DMS53 (cell line): ENCODE measurements at regions not wholly inside any gene's neighbourhood (a gene's known extent, or its start where the extent isn't known, plus 50 kb on each side); places are given as distances from the start of the nearest gene placed in this dataset.

Experiments
- DNase-seq: peaks from one replicate; lab custom pipeline; 2025; lab: John Stamatoyannopoulos, UW

DNA sequence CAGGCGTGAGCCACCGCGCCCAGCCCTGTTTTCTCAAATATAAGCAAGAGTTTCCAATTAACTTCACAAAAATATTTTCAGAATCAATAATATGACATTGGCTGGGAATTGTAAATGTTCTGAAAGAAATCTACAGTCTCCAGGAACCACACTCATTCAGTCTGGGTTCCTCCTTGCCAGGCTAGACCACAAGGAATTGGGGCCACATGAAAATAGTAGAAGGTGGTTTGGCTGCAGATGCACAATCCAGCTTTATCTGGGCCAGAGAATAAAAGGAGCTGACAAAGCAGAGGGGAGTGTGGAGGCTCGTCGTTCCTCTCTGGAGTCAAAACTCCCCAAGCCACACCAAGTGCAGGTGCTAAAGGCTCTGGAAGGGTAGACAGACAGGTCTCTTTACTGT, 92.0 kb upstream of the OSMR start:
- DNase-seq = no peak

DNA sequence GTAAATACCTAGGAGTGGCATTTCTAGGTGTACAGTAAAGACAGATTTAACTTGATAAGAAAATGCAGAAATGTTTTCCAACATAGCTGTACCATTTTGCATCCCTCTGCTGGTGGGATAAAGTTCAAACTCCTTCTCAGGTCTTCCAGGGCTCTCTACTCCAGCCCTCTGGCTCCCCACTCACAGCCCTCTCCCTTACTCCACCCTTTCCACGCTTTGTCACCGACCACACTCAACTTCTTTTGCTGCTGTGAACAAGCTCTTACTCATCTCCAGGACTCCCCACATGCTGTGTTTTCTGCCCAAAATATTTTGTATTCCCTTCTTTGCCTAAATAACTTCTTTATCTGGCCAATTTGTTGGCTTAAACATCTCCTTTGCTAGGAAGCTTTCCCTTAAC, 90.6 kb upstream of the OSMR start:
- no peak for DNase-seq

DNA sequence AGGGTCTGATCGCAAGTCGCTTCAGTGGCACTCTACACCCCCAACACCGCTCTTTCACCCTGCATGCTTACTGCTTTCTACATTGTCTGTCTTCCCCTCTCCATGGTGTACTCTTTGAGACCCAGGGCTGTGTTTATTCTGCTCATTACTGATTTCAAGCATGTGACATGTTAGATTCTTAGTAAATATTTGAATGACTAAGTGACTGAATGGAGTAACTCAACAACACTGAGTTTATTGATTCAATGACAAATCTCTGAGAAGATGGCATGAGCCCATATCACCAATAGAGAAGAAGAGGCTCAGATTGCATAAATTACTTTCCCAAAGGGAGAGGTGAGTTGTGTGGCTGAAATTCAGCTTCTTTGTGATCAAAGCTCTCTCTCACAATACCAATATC, 89.7 kb upstream of the OSMR start:
- peak; percentile 45 for DNase-seq

DNA sequence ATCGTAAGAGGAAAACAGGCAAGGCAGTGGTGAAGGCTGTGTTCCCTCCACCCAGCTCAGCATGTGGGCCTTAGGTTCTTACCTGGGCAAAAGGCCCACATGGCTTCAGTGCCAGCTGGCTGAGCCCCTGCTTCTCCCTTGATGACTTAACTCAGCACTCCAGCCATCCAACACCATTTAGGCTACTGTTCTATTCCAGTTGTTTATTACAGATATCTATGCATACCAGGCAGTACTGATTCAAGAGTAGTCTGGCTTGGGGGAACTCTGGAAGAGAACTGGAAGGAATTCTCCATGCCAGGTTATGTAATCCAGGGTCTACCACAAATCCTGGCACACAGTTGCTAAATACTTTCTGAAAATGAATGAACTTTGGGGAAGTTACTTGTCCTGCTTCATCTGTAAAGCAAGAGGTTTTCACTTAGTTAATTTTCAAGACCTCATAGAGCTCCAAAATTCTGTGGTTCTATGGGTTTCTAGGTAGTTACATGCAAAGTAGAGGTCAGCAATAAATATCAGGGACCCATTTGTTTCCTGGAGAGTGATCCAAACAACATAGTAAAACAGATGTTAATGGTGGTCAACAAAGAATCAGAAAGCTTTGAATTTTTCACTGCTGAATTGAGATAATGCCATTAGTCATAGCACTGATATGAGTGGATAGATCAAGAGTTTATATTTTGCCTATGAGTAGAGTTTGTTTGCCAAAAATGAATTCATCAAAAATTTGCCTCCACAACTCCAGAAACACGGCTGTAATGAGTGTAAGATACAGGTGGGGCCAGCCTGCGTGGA, 88.2 kb upstream of the OSMR start:
- no peak for DNase-seq

DNA sequence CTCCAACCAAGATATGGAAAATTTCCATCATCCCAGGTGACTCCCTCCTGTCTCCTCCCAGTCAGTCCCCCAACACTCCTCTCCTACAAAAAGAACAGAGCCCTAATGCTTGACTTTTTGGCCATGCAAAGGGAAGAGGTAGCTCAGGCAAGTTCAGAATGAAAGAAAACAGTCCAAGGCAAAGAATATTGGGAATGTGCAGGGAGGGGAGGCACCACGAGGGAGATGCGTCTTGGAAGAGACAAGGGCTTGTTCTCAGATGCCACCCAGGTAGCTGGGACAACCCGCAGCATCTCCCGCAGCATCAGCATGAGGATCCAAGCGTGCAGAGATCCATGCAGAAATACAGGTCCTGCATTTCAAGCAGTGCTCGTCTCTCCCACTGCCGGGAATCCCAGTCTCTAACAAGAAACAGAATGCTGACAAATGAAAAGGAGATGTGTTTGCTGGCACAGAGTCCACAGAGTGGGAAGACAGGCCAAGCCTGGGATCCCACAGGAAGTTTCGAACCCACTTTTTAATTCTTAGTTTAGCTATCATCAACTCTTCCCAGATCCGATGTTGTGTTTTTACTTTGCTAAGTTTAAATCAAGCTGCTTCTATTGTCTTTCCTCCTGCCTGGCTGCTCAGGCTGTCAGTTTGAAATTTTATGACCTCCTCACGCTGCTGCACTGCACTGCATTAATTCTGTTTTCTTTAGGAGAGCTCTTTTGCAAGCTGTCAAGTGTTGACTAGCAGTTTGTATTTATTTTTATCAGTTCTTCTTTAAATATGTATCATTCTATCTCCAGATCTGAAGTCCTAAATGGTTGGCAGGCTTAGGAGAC, 86.8 kb upstream of the OSMR start:
- no peak for DNase-seq

DNA sequence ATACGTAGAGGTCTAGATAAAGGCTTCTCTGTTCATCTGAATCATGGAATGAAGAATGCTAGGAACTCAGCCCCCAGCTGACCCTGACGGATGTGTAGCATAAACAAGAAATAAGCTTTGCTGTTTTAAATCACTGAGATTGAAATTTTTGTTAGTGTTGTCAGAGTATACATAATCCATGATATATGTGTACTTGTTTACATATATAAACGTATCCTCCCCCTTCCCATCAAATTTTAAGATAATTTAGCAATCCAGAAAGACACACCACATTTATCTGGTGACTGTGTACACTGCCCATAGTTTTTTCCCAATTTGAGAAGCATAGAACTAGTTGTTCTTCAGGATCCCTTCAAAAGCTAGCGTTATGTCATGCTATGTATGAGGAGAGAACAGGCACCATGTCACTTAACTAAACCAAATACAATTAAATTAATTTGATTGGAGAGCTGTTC, 80.8 kb upstream of the OSMR start:
- no peak for DNase-seq

DNA sequence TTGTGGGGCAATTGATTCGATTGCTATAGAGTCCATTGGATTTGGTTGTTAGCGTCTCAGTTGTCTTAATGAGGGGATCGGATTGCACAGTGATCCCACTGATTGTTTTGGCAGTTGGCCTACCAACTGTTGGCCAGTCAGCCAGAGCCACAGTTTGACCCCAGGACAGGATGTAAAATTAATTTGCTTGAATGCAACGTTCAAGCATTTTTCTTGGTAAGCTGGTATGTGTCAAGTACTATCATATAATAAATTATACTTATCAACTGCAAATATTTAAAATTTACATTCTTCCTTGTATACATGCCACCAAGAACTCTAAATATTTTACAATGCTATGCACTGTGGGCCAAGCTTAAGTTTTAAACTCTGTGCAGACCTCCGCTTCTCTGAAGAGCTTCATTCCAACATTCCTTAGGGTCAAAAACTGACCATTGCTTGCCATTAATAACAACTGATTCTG, 80.4 kb upstream of the OSMR start:
- no peak for DNase-seq

DNA sequence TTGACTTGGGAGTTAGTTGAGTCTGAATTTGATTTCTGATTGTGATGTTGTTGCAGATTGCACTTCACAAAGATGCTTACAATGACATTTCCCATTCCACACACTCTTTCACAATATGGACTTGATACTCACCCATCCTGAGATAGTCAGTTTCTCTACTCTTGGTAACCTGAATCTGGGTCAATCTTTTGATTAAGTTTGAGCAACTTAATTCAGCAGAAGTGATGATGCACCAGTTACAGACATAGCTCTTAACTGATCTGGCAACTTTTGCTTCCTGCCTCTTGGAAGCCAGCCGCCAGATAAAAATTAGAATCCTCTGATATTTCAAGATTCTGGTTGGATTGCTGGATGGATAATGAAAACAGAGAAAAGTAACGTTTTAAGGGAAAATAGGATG, 79.7 kb upstream of the OSMR start:
- no peak for DNase-seq

DNA sequence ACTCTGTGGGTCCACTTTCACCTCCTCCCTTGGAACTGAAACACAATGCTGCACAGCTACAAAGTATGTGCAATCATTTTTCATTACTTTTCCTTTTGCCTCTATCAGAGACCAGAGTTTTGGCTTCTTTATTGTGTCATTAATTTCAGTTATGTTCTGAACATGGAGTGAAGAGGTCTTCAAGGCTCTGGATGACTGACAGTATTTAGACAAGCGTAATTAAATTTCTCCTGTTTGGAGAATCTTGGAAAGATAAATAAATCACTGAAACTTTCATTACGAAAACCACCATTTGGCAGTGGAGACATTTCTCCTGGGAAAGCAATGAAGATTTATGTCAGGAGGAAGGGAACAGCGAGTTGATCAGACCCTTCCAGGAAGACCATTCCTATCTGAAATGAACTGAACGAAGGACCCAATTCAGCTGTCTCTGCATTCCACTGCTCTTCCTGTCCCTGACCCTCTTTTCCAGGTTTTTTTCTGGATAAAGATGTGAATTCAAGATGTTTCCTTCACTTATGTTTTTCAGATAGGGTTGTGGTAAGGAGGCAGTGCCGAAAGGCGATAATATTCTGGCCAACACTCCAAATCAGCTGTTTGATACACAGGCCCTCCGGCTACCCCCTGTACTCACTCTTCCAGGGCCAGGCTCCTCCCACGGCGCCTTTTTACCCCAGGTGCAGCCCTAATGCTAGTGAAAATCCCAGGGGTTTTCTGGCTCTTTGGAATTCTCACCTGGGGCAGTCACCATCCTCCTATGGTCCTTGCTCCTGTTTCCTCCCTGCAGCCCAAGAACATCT, 77.2 kb upstream of the OSMR start:
- no peak for DNase-seq

DNA sequence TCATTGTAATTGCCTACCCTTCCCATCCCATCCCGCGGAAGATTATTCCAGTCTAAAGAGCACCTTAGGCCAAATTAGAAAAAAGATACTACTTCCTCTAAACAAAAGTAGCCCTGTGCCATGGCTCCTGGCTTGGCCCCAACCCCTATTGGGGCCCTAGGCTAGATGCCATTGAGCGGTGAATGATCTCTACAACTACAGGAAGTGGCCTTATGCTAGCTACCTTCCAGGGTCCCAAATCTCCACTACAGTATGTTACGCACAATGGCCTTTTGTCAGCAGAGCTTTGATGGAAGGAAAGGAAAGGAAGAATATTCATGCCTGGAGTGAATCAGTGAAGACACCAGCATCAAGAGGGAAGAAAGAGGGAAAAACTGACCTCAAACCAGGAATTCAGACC, 73.3 kb upstream of the OSMR start:
- no peak for DNase-seq

DNA sequence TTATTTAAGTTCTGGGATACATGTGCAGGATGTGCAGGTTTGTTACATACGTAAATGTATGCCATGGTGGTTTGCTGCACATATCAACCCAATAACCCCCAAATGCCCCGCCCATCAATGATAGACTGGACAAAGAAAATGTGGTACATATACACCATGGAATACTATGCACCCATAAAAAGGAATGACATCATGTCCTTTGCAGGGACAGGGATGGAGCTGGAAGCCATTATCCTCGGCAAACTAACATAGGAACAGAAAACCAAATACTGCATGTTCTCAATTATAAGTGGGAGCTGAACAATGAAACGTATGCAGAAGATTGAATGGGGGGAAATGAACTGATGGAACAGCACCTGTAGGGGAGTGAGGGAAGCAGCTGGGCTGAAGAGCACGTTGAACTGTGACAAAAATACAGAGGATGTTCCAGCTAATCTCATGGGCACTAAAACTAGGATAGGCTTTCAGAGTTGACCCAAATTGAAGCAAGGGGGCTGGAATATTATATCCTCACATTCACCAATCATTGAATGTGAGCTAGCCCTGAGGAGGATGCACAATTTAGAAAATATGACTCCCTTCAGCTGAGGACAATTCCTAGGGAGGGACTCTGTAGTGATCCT, 70.5 kb upstream of the OSMR start:
- no peak for DNase-seq

DNA sequence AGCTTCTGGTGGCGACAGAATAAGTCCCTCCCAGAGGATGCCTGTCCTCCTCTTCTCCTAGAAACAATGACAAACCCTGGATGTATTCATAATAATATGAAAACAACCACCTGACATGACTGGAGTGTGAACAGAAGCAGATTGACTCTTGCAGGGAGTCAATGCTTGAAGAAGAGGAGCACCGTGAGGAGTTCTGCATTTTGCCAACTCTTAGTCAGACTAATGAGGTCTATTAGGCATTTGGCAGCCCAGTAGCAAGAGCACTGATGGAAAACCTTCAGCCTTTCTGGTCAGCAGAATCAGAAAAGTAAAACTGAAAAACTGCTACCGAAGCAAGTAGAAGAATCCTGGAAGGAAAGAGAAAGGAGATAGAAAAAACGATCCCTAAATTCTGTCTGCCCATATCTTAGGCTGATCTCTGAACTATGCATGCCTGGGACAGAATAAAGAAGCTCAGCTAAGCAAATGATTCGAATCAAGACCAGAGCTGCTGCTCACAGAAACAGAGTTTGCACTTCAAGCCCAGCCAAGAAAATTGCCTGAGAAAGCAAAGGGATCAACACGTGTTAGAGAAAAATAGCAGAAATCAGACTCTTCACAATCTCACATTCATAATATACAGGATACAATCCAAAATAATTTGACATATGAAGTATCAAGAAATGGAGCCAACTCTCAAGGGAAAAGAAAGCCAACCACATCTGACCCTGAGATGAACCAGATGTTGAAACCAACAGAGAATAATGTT, 69.5 kb upstream of the OSMR start:
- no peak for DNase-seq

DNA sequence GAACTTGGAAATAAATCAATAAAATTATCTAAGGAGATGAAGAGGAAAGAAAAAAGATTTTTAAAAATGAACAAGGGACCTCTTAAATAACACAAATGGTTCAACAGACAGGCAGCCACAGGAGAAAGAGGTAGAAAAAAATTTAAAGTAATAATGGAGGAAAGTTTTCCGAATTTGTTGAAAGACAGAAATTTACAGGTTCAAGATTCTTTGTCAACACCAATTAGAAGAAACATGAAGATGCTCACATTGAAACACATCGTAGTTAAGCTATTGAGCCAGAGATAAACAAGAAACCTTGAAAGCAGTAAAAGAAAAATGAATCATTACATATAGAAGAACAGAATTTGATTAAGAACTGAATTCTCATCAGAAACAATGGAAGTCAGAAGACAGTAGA, 68.7 kb upstream of the OSMR start:
- DNase-seq = no peak

DNA sequence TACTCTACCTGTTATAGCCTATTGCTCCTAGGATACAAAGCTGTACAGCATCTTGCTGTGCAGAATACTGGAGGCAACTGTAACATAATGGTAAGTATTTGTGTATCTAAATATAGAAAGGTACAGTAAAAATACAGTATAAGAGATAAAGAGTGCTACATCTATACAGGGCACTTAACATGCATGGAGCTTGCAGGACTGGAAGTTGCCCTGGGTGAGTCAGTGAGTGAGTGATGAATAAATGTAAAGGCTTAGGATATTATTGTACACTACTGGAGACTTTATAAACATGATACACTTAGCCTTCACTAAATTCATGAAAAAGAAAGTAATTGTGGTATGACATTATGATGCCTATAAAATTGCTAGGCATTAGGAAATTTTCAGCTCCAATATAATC, 65.5 kb upstream of the OSMR start:
- DNase-seq = no peak

DNA sequence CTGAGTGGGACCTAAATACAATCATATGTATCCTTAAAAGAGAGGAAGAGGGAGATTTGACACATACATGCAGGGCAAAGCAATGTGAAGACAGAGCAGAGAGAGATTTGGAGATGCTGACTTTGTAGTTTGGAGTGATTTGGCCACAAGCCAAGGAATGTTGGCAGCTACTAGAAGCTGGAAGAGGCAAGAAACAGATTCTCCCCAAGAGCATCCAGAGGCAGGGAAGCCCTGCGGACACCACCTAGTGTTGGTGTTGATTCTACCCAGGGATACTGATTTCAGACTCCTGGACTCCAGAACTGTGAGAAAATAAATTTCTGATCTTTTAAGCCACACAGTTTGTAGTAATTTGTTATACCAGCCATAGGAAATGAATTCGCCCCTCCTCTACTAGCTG, 64.9 kb upstream of the OSMR start:
- DNase-seq = peak; percentile 16

DNA sequence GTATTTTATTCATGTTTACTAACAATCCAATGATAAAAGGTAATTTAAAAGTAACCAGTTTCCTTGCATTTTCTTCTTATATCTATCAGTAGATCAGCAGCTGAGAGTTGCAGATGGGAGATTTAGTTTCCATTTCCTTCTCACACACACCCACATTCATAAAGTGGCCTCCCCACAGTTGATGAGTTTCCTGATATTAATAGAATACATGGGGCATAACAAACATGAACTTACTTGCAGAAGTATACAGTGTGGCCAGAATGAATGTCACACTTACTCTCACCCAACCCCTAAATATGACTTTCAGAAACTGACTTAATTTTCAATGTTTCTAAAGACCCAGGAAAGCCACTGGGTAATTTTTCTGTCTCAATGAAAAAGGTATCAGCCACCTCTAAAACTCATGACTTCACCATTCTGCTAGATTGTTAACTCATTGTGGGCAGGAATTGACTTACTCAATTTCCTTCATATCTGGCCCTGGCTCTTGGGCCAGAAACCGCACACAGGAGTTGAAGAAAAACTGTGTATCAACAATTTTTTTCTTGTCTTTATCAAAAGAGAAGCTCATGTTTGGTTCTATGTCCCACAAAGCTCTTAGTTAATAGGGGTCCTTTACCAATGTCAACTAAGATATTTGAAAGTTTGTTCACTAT, 63.5 kb upstream of the OSMR start:
- no peak for DNase-seq

DNA sequence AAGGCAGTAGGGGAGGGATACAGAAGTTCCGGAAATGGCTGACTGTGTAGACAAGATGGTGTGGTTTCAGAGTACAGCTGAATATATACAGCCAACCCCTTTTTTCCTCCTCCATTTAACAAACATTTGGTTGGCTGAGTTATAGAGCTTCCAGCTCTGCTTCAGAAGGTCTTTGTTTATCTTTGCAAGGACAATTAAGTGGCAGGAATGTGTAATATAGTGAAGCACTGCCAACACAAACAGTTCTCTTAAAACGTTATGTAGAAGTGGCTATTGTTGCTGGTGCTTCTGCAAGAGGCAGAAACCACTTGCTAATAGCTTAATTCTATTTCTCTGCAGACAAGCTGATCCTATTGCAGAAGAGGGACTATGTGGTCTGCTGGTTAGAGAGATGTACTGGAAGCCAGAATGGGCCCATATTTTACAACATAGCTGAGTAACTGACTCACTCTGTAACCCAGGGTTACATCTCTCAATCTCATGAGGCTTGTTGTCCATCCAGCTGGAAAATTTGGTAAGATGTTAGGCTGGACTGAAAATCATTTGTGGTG, 62.7 kb upstream of the OSMR start:
- peak; percentile 93 for DNase-seq

DNA sequence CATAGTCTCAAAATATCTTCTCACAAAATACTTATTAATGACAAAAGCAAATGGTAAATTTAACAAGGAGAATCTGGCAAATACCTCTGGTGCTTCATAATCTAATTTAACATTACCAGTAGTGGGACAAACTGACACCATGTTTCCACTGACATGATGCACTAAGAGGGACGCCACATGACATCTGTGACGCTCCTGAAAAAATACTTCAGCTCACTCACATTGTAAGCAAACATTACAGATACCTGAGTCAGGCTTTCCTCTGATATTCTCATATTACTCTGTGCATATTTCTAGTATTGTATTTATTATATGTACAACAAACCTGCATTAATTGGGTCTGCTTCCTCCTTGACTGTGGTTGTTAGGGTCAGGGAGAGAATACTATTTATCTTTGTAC, 56.7 kb upstream of the OSMR start:
- DNase-seq = peak; percentile 78

DNA sequence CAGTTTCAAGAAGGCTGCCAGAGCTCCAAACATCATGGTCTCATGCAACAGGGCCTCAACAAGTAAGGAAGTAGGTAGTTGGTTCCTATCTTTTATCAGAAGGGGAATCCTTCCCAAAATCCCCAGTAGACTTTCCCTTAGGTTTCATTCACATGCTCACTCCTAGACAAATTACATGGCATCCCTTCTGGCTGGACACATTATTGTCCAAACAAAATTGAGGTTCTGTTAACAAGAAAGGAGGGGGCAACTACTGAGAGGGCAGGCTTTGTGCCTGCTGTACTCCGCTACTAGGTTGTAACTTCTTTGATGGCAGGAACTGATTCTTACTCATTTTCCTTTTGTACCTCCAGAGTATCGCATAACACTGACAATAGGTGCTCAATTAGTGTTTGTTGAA, 56.0 kb upstream of the OSMR start:
- DNase-seq = no peak

DNA sequence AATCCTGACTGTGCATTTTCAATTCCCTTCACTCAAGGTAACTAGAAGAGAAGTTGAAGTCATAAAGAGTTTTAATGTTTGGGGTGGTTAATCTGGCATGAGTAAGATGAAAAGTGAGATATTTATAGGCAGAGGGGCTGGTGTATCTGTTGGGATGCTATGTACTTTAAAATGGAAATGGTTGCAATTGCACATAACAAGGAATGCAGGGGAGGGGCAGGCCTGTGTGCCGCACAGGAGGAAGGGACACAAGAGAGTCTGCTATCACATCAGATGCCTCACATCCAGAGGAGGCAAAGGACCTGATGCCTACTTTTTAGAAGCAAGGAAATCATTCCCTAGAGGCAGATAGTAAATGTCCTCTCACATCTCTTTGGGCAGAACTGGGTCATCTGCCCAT, 55.5 kb upstream of the OSMR start:
- no peak for DNase-seq

DNA sequence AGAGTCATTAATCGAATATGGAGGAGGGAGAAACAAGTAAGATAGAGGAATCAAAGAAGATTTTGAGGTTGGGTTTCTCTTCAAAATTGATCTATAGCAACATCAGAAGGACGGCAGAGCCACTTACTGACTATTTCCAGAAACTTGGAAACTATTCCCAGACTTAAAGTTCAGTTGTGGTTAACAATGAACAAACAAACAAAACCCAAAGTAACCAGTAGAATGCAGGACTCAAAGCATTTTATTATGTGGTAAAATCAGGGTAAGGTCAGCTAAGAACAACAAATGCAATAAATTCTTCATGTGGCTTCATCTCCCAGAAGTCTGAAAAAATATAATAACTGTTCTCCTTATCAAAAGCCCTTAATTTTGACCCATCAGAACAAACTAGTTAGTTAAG, 54.9 kb upstream of the OSMR start:
- DNase-seq = no peak
